ENCODE measurements at regions not wholly inside any gene's neighbourhood (a gene's known extent, or its start where the extent isn't known, plus 50 kb on each side); places are given as distances from the start of the nearest gene placed in this dataset.

GRCh38 chr1:71153826-71154225 lies 73.0 kb upstream of the ZRANB2 start:
- intact Hi-C loops (cut with micrococcal nuclease; ENCODE audit: unreplicated experiment), result no loop called here
- H3K4me1 Mint-ChIP-seq (ENCODE audit: low read depth, unreplicated experiment), result no peaks in the 10 kb centered on the region

DNA sequence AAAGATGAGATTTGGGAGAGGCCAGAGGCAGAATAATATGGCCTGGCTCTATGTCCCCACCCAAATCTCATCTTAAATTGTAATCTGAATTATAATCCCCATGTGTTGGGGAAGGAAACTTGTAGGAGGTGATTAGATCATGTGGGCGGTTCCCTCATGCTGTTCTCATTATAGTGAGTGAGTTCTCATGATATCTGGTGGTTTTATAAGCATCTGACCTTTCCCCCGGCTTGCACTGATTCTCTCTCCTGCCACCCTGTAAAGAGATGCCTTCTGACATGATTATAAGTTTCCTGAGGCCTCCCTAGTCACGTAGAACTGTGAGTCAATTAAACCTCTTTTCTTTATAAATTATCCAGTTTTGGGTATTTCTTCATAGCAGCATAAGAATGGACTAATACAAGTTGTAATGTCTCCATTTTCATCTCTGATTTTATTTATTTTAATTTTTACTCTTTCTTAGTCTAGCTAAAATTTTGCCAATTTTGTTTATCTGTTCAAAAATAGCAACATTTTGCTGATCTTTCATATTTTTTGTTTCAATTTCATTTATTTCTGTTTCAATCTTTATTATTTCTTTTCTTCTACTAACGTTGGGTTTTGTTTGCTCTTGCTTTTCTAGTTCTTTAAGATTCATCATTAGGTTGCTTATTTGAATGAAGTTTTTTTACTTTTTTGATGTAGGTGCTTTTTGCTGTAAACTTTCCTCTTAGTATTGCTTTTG lies 67.0 kb upstream of the ZRANB2 start:
- CTCF ChIA-PET, result no interaction called here
- no peak overlapping the region for H3K4me3 Mint-ChIP-seq (ENCODE audit: unreplicated experiment)
- H3K27ac Mint-ChIP-seq (ENCODE audit: unreplicated experiment), result no peak overlapping the region
- no peaks in the 10 kb centered on the region for H3K4me1 Mint-ChIP-seq (ENCODE audit: low read depth, unreplicated experiment)
- POLR2A ChIA-PET, result no interaction called here
- H3K36me3 ChIP-seq (ENCODE audit: control insufficient read depth, insufficient read depth, low read length), result no peaks in the 10 kb centered on the region
- no peak for DNase-seq
- peaks cover 3% of the 10 kb centered on the region for H3K27me3 Mint-ChIP-seq (ENCODE audit: insufficient read depth, unreplicated experiment)
- TF ChIP-seq, protein P1, sequence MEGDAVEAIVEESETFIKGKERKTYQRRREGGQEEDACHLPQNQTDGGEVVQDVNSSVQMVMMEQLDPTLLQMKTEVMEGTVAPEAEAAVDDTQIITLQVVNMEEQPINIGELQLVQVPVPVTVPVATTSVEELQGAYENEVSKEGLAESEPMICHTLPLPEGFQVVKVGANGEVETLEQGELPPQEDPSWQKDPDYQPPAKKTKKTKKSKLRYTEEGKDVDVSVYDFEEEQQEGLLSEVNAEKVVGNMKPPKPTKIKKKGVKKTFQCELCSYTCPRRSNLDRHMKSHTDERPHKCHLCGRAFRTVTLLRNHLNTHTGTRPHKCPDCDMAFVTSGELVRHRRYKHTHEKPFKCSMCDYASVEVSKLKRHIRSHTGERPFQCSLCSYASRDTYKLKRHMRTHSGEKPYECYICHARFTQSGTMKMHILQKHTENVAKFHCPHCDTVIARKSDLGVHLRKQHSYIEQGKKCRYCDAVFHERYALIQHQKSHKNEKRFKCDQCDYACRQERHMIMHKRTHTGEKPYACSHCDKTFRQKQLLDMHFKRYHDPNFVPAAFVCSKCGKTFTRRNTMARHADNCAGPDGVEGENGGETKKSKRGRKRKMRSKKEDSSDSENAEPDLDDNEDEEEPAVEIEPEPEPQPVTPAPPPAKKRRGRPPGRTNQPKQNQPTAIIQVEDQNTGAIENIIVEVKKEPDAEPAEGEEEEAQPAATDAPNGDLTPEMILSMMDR (IDR thresholded peaks at IDR 0.05; ENCODE audit: insufficient read depth in 1 of 2, low read depth in 1 of 2, low read length in 1 of 2, severe bottlenecking in 1 of 2, unreplicated experiment in 1 of 2), result no peak
- H3K9me3 Mint-ChIP-seq (ENCODE audit: unreplicated experiment), result no peaks in the 10 kb centered on the region
- H3K27me3 ChIP-seq (replicated peaks; ENCODE audit: control insufficient read depth, insufficient read depth, low read length), result no peaks in the 10 kb centered on the region
- no peak overlapping the region for H3K4me3 ChIP-seq (ENCODE audit: low read depth, low read length)
- no TSS peak for BruUV-seq (replicated peaks)
- H3K9me3 ChIP-seq, result no peaks in the 10 kb centered on the region
- intact Hi-C loops (cut with micrococcal nuclease; ENCODE audit: unreplicated experiment), result no loop called here
- no peaks in the 10 kb centered on the region for H3K36me3 Mint-ChIP-seq (ENCODE audit: insufficient read depth, unreplicated experiment)
- H3K4me1 ChIP-seq, result no peaks in the 10 kb centered on the region

More at GRCh38 chr1:71153826-71154225, 73.0 kb upstream of the ZRANB2 start:
- Histone ChIP-seq H3K4me3 (ENCODE audit: low read depth, low read length) (no peak overlapping the region), H3K4me1 (no peaks in the 10 kb centered on the region), H3K27me3 (replicated peaks; ENCODE audit: control insufficient read depth, insufficient read depth, low read length) (no peaks in the 10 kb centered on the region), H3K36me3 (ENCODE audit: control insufficient read depth, insufficient read depth, low read length) (no peaks in the 10 kb centered on the region), H3K9me3 (no peaks in the 10 kb centered on the region)
- Mint-ChIP-seq H3K27me3 (ENCODE audit: insufficient read depth, unreplicated experiment) (no peaks in the 10 kb centered on the region), H3K36me3 (ENCODE audit: insufficient read depth, unreplicated experiment) (no peaks in the 10 kb centered on the region), H3K9me3 (ENCODE audit: unreplicated experiment) (no peaks in the 10 kb centered on the region), H3K4me3 (ENCODE audit: unreplicated experiment) (no peak overlapping the region), H3K27ac (ENCODE audit: unreplicated experiment) (no peak overlapping the region)
- BruUV-seq (replicated peaks), result no TSS peak
- CTCF ChIA-PET, result no interaction called here
- POLR2A ChIA-PET, result no interaction called here
- TF ChIP-seq, protein P1 (IDR thresholded peaks at IDR 0.05; ENCODE audit: insufficient read depth in 1 of 2, low read depth in 1 of 2, low read length in 1 of 2, severe bottlenecking in 1 of 2, unreplicated experiment in 1 of 2), result no peak
- no peak for DNase-seq

- Histone ChIP-seq H3K4me1 (no peaks in the 10 kb centered on the region), H3K9me3 (no peaks in the 10 kb centered on the region), H3K4me3 (ENCODE audit: low read depth, low read length) (no peak overlapping the region), H3K27me3 (replicated peaks; ENCODE audit: control insufficient read depth, insufficient read depth, low read length) (no peaks in the 10 kb centered on the region), H3K36me3 (ENCODE audit: control insufficient read depth, insufficient read depth, low read length) (no peaks in the 10 kb centered on the region)
- ChIA-PET CTCF (no interaction called here), POLR2A (no interaction called here)
- DNase-seq, result no peak
- Mint-ChIP-seq H3K4me1 (ENCODE audit: low read depth, unreplicated experiment) (no peaks in the 10 kb centered on the region), H3K27me3 (ENCODE audit: insufficient read depth, unreplicated experiment) (no peaks in the 10 kb centered on the region), H3K9me3 (ENCODE audit: unreplicated experiment) (peaks cover 24% of the 10 kb centered on the region), H3K4me3 (ENCODE audit: unreplicated experiment) (no peak overlapping the region), H3K36me3 (ENCODE audit: insufficient read depth, unreplicated experiment) (no peaks in the 10 kb centered on the region), H3K27ac (ENCODE audit: unreplicated experiment) (no peak overlapping the region)
- TF ChIP-seq, protein P1 (IDR thresholded peaks at IDR 0.05; ENCODE audit: insufficient read depth in 1 of 2, low read depth in 1 of 2, low read length in 1 of 2, severe bottlenecking in 1 of 2, unreplicated experiment in 1 of 2), result no peak
- intact Hi-C loops (cut with micrococcal nuclease; ENCODE audit: unreplicated experiment), result no loop called here
- BruUV-seq (replicated peaks), result no TSS peak
Measured at GRCh38 chr1:71135571-71135970, 54.7 kb upstream of the ZRANB2 start.

Measured in Caco-2 (cell line).